ENCODE measurements at regions not wholly inside any gene's neighbourhood (a gene's known extent, or its start where the extent isn't known, plus 50 kb on each side); places are given as distances from the start of the nearest gene placed in this dataset.
A peak's percentile ranks its signal among the peaks of the same experiment; 100 is the strongest.

GRCh38 chr4:104352211-104352610 is 142.5 kb downstream of the CXXC4 start:
- Histone ChIP-seq H3K4me3 (ENCODE audit: low read depth, low read length, poor library complexity, severe bottlenecking) (no peak overlapping the region), H4K20me1 (ENCODE audit: insufficient read depth, low read length) (no peaks in the 10 kb centered on the region), H3K9ac (ENCODE audit: low read length) (no peak overlapping the region), H3K27ac (ENCODE audit: low read depth, low read length, poor library complexity, severe bottlenecking) (no peak overlapping the region), H3K9me2 (ENCODE audit: low read depth, low read length) (no peaks in the 10 kb centered on the region), H3K4me1 (ENCODE audit: insufficient read depth, low read length, severe bottlenecking) (no peaks in the 10 kb centered on the region), H2AFZ (ENCODE audit: low read length) (no peak overlapping the region), H3K4me2 (ENCODE audit: low read length) (no peak overlapping the region), H3K9me3 (ENCODE audit: low read length) (peaks cover 4% of the 10 kb centered on the region; the same call in 1 of the 2 replicates), H3K27me3 (ENCODE audit: insufficient read depth, low read length) (no peaks in the 10 kb centered on the region), H3K79me2 (ENCODE audit: insufficient read depth, low read length) (no peaks in the 10 kb centered on the region), H3F3A (ENCODE audit: insufficient read depth, low read length) (no peaks in the 10 kb centered on the region), H3K36me3 (ENCODE audit: insufficient read depth, low read length) (no peaks in the 10 kb centered on the region)
- TF ChIP-seq EZH2 (IDR thresholded peaks at IDR 0.05; ENCODE audit: borderline replicate concordance, low read length): no peak
- TF ChIP-seq, protein P1, sequence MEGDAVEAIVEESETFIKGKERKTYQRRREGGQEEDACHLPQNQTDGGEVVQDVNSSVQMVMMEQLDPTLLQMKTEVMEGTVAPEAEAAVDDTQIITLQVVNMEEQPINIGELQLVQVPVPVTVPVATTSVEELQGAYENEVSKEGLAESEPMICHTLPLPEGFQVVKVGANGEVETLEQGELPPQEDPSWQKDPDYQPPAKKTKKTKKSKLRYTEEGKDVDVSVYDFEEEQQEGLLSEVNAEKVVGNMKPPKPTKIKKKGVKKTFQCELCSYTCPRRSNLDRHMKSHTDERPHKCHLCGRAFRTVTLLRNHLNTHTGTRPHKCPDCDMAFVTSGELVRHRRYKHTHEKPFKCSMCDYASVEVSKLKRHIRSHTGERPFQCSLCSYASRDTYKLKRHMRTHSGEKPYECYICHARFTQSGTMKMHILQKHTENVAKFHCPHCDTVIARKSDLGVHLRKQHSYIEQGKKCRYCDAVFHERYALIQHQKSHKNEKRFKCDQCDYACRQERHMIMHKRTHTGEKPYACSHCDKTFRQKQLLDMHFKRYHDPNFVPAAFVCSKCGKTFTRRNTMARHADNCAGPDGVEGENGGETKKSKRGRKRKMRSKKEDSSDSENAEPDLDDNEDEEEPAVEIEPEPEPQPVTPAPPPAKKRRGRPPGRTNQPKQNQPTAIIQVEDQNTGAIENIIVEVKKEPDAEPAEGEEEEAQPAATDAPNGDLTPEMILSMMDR (IDR thresholded peaks at IDR 0.05; ENCODE audit: low read length): peak; percentile 61

DNA sequence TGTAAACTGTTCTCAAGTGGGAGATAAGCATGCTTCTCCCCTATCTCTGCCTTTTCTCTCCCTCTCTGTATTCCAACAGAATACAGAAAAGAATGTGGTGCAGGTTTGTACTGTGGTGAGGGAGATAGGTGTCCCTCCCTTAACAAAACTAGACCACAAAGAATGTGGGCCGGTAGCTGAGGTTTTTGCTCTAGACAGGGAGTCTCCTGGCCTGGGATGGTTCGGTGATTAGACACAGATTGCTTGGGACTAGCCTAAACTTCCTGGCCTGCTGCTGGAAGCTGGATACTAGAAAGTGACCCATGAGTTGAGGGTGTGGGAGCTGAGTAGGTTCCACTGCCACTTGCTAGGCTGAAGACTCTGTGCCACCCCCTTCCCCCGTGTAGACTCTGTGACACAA is 143.0 kb downstream of the CXXC4 start:
- Histone ChIP-seq H2AFZ (ENCODE audit: low read length) (no peak overlapping the region), H3K27me3 (ENCODE audit: insufficient read depth, low read length) (no peaks in the 10 kb centered on the region), H3K9me2 (ENCODE audit: low read depth, low read length) (no peaks in the 10 kb centered on the region), H3K9me3 (ENCODE audit: low read length) (peaks cover 4% of the 10 kb centered on the region; the same call in 1 of the 2 replicates), H3K36me3 (ENCODE audit: insufficient read depth, low read length) (no peaks in the 10 kb centered on the region), H3K9ac (ENCODE audit: low read length) (no peak overlapping the region), H3K4me2 (ENCODE audit: low read length) (no peak overlapping the region), H3K27ac (ENCODE audit: low read depth, low read length, poor library complexity, severe bottlenecking) (no peak overlapping the region), H3K4me1 (ENCODE audit: insufficient read depth, low read length, severe bottlenecking) (no peaks in the 10 kb centered on the region), H3F3A (ENCODE audit: insufficient read depth, low read length) (no peaks in the 10 kb centered on the region), H4K20me1 (ENCODE audit: insufficient read depth, low read length) (no peaks in the 10 kb centered on the region), H3K79me2 (ENCODE audit: insufficient read depth, low read length) (no peaks in the 10 kb centered on the region), H3K4me3 (ENCODE audit: low read depth, low read length, poor library complexity, severe bottlenecking) (no peak overlapping the region)
- TF ChIP-seq EZH2 (IDR thresholded peaks at IDR 0.05; ENCODE audit: borderline replicate concordance, low read length): no peak
- TF ChIP-seq, protein P1 (IDR thresholded peaks at IDR 0.05; ENCODE audit: low read length): no peak

- Histone ChIP-seq H3K79me2 (ENCODE audit: insufficient read depth, low read length) (no peaks in the 10 kb centered on the region), H3K4me2 (ENCODE audit: low read length) (no peak overlapping the region), H3K27ac (ENCODE audit: low read depth, low read length, poor library complexity, severe bottlenecking) (no peak overlapping the region), H3K36me3 (ENCODE audit: insufficient read depth, low read length) (no peaks in the 10 kb centered on the region), H3K27me3 (ENCODE audit: insufficient read depth, low read length) (no peaks in the 10 kb centered on the region), H3K9me3 (ENCODE audit: low read length) (0 out of 2 replicates have a peak, but pooled peaks cover 9% of the 10 kb centered on the region), H3K9ac (ENCODE audit: low read length) (no peak overlapping the region), H3K4me3 (ENCODE audit: low read depth, low read length, poor library complexity, severe bottlenecking) (no peak overlapping the region), H3K4me1 (ENCODE audit: insufficient read depth, low read length, severe bottlenecking) (no peaks in the 10 kb centered on the region), H2AFZ (ENCODE audit: low read length) (no peak overlapping the region), H4K20me1 (ENCODE audit: insufficient read depth, low read length) (no peaks in the 10 kb centered on the region), H3F3A (ENCODE audit: insufficient read depth, low read length) (no peaks in the 10 kb centered on the region), H3K9me2 (ENCODE audit: low read depth, low read length) (no peaks in the 10 kb centered on the region)
- TF ChIP-seq, protein P1 (IDR thresholded peaks at IDR 0.05; ENCODE audit: low read length): no peak
- TF ChIP-seq EZH2 (IDR thresholded peaks at IDR 0.05; ENCODE audit: borderline replicate concordance, low read length): no peak
Observed at GRCh38 chr4:104345598-104346242, 149.0 kb downstream of the CXXC4 start.

Measured in OCI-LY1 (cell line).